OCI-LY1 (cell line): ENCODE measurements at regions not wholly inside any gene's neighbourhood (a gene's known extent, or its start where the extent isn't known, plus 50 kb on each side); places are given as distances from the start of the nearest gene placed in this dataset.

Source experiments
- EZH2 ChIP-seq: fragments of 200-600 bp; sonication (generic), shearing (Covaris generic); IDR thresholded peaks from 2 replicates; pipeline ENCODE4 v1.8.0; 2017; ENCODE audit warnings: borderline replicate concordance, mixed run types, mild to moderate bottlenecking, antibody characterized with exemption, low read length, moderate library complexity, mixed read lengths
- TF ChIP-seq, protein P1 (sequence below): fragments of 200-600 bp; sonication (generic), shearing (Covaris generic); IDR thresholded peaks from 2 replicates; pipeline ENCODE4 v1.5.1; 2017; ENCODE audit warnings: mild to moderate bottlenecking, antibody characterized with exemption, low read length, moderate library complexity, mixed read lengths

DNA sequence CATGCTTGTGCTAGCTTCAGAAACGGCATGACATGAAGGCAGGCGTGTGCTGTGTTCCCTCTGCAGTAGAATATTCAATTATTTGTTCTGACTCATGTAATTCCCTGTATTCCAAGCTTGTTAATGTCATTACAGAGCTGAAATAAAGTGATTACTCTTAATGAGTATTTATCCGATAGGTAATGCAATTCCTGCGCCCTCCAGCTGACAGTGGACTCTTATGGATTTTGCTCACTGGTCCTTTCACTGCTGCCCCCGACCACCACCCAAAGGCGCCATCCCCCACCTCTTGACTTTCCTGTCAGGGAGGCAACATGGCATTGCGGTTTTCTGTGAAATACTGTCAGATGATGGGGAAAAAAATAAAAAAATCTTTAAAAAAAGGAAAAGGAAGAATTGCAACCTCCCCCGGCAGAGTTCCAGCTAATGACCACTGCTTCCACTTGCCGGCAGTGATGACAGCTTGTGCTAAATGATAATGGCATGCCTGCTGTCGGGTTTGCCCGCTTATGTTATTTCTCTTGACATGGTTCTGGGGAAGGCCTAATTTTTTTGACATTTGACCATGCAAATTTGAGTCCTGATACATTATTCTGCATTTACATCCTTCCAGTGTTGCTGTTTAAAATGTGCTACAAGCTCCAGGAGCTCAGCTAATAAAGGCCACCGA is 335.3 kb upstream of the ADAMTS16 start:
- TF ChIP-seq, protein P1, sequence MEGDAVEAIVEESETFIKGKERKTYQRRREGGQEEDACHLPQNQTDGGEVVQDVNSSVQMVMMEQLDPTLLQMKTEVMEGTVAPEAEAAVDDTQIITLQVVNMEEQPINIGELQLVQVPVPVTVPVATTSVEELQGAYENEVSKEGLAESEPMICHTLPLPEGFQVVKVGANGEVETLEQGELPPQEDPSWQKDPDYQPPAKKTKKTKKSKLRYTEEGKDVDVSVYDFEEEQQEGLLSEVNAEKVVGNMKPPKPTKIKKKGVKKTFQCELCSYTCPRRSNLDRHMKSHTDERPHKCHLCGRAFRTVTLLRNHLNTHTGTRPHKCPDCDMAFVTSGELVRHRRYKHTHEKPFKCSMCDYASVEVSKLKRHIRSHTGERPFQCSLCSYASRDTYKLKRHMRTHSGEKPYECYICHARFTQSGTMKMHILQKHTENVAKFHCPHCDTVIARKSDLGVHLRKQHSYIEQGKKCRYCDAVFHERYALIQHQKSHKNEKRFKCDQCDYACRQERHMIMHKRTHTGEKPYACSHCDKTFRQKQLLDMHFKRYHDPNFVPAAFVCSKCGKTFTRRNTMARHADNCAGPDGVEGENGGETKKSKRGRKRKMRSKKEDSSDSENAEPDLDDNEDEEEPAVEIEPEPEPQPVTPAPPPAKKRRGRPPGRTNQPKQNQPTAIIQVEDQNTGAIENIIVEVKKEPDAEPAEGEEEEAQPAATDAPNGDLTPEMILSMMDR, result no peak
- TF ChIP-seq EZH2, result no peak
